ENCODE measurements at regions not wholly inside any gene's neighbourhood (a gene's known extent, or its start where the extent isn't known, plus 50 kb on each side); places are given as distances from the start of the nearest gene placed in this dataset.
"Not testable (repeated sequence)": the region's sequence is repeated elsewhere in the genome, so short reads cannot be mapped to it uniquely, and the experiment has no call there.

DNA sequence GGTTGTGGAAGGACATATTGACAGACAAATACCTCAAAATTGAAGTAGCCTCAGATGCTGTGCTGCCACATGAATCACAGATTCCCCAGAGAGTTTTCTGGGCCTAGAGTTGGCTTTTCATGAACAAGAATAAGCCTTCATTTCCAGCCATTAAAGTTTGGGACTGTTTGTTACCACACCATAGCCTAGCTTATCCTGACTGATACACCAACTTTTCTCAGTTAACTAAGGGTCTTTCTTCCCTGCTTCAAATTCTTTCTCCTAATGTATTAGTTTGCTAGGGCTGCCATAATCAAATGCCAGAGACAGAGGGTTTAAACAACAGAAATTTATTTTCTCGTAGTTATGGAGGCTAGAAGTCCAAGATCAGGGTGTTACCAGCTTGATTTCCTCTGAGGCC, 237.4 kb upstream of the ZFP64 start:
- H3K36me3 ChIP-seq, result no peaks in the 10 kb centered on the region
- no peak for DNase-seq (ENCODE audit: low spot score)
- H3K9me3 ChIP-seq, result peaks cover 0 to 6% of the 10 kb centered on the region in 2 donors
- H3K27ac ChIP-seq, result no peak overlapping the region
- no peaks in the 10 kb centered on the region for H3K27me3 ChIP-seq
- H3K4me3 ChIP-seq, result no peak overlapping the region
- H3K4me1 ChIP-seq, result no peaks in the 10 kb centered on the region
- no peak for TF ChIP-seq CTCF (IDR thresholded peaks at IDR 0.05)

GRCh38 chr20:52427960-52428359, 236.4 kb upstream of the ZFP64 start:
- no peak for TF ChIP-seq CTCF (IDR thresholded peaks at IDR 0.05)
- no peaks in the 10 kb centered on the region for H3K27me3 ChIP-seq

GRCh38 chr20:52426856-52427255, 235.3 kb upstream of the ZFP64 start:
- Histone ChIP-seq H3K36me3 (no peaks in the 10 kb centered on the region), H3K27me3 (no peaks in the 10 kb centered on the region), H3K4me1 (no peaks in the 10 kb centered on the region), H3K27ac (no peak overlapping the region), H3K4me3 (no peak overlapping the region), H3K9me3 (peaks cover 0 to 6% of the 10 kb centered on the region in 2 donors)
- no peak for DNase-seq (ENCODE audit: low spot score)
- TF ChIP-seq CTCF (IDR thresholded peaks at IDR 0.05), result no peak

More at GRCh38 chr20:52427960-52428359, 236.4 kb upstream of the ZFP64 start:
- Histone ChIP-seq H3K36me3 (no peaks in the 10 kb centered on the region), H3K27ac (no peak overlapping the region), H3K4me3 (no peak overlapping the region), H3K4me1 (no peaks in the 10 kb centered on the region), H3K9me3 (peaks cover 0 to 6% of the 10 kb centered on the region in 2 donors)
- no peak for DNase-seq (ENCODE audit: low spot score)

- no peaks in the 10 kb centered on the region for H3K36me3 ChIP-seq
- H3K4me3 ChIP-seq, result no peak overlapping the region
- peaks cover 0 to 6% of the 10 kb centered on the region in 2 donors for H3K9me3 ChIP-seq
- H3K27ac ChIP-seq, result no peak overlapping the region
- DNase-seq (ENCODE audit: low spot score), result no peak
- H3K4me1 ChIP-seq, result no peaks in the 10 kb centered on the region
- TF ChIP-seq CTCF (IDR thresholded peaks at IDR 0.05), result no peak
- H3K27me3 ChIP-seq, result no peaks in the 10 kb centered on the region
Measured at GRCh38 chr20:52425701-52426100, 234.1 kb upstream of the ZFP64 start.

DNA sequence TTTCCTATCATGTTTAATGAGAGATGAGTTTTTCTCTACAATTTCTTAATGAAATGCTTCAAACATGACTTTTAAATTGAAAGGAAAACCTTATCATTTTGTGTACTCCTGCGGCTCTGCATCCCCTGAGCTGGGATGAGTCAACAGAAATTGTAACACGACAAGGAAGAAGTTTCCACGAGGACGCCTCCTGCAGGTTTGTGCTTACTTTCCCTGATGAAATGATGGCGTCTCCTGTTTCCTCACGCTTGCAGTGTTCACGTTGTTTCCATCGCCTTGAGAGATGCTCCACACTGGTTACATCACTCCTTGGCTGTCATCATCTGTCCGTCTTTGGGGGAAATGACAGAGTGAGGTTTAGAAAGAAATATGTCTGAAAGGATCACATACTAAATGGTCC, 233.7 kb upstream of the ZFP64 start:
- no peak overlapping the region for H3K27ac ChIP-seq
- no peaks in the 10 kb centered on the region for H3K27me3 ChIP-seq
- no peaks in the 10 kb centered on the region for H3K36me3 ChIP-seq
- H3K4me3 ChIP-seq, result no peak overlapping the region
- H3K9me3 ChIP-seq, result peaks cover 0 to 6% of the 10 kb centered on the region in 2 donors
- DNase-seq (ENCODE audit: low spot score), result peak; percentile 59
- H3K4me1 ChIP-seq, result no peaks in the 10 kb centered on the region
- TF ChIP-seq CTCF (IDR thresholded peaks at IDR 0.05), result no peak

DNA sequence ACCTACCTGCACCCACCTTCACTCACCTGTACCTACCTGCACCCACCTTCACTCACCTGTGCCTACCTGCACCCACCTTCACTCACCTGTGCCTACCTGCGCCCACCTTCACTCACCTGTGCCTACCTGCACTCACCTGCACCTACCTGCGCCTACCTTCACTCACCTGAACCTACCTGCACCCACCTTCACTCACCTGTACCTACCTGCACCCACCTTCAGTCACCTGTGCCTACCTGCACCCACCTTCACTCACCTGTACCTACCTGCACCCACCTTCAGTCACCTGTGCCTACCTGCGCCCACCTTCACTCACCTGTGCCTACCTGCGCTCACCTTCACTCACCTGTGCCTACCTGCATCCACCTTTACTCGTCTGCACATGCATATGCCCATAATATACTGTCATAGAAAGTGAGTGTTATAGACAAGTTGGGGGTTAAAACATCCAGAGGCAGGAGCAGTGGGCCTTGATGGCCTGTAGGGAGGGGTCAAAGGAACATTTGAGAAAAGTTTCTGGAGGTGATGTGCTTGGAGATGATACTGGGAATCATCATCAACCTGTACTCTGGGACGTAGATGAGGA, 232.9 kb upstream of the ZFP64 start:
- H3K4me1 ChIP-seq; H3K36me3 ChIP-seq; DNase-seq (ENCODE audit: low spot score); H3K27me3 ChIP-seq; H3K27ac ChIP-seq; H3K4me3 ChIP-seq: not testable (repeated sequence)
- H3K9me3 ChIP-seq, result peaks cover 0 to 11% of the 10 kb centered on the region in 2 donors

DNA sequence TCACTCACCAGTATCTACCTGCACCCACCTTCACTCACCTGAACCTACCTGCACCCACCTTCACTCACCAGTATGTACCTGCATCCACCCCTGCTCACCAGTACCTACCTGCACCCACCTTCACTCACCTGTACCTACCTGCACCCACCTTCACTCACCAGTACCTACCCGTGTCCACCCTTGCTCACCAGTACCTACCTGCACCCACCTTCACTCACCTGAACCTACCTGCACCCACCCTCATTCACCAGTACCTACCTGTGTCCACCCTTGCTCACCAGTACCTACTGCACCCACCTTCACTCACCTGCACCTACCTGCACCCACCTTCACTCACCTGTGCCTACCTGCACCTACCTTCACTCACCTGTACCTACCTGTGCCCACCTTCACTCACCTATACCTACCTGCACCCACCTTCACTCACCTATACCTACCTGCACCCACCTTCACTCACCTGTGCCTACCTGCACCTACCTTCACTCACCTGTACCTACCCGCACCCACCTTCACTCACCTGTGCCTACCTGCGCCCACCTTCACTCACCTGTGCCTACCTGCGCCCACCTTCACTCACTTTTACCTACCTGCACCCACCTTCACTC, 232.1 kb upstream of the ZFP64 start:
- H3K36me3 ChIP-seq; H3K4me1 ChIP-seq; DNase-seq (ENCODE audit: low spot score); H3K4me3 ChIP-seq; H3K9me3 ChIP-seq; H3K27ac ChIP-seq; H3K27me3 ChIP-seq: not testable (repeated sequence)
